ENCODE measurements at regions not wholly inside any gene's neighbourhood (a gene's known extent, or its start where the extent isn't known, plus 50 kb on each side); places are given as distances from the start of the nearest gene placed in this dataset.

DNA sequence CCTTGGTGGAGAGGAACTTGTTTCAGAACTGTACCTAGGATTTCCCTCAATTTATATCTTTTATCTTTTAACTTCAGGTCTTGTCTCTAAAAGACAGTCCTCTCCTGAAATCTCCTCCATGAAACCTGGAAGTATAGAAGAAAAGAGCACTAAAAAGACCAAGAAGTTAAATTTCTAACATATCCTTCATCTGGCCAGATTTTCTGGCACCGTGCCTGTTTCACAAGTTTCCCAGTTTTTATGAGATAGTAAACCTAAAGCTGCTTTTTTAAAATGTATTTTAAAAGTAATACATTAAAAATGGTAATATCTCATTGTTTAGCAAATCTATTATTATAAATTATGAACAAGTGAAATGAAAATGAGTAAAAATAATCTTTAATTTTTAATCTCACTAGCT is 348.3 kb upstream of the RSPO3 start:
- TF ChIP-seq, protein P1, sequence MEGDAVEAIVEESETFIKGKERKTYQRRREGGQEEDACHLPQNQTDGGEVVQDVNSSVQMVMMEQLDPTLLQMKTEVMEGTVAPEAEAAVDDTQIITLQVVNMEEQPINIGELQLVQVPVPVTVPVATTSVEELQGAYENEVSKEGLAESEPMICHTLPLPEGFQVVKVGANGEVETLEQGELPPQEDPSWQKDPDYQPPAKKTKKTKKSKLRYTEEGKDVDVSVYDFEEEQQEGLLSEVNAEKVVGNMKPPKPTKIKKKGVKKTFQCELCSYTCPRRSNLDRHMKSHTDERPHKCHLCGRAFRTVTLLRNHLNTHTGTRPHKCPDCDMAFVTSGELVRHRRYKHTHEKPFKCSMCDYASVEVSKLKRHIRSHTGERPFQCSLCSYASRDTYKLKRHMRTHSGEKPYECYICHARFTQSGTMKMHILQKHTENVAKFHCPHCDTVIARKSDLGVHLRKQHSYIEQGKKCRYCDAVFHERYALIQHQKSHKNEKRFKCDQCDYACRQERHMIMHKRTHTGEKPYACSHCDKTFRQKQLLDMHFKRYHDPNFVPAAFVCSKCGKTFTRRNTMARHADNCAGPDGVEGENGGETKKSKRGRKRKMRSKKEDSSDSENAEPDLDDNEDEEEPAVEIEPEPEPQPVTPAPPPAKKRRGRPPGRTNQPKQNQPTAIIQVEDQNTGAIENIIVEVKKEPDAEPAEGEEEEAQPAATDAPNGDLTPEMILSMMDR (IDR thresholded peaks at IDR 0.05): no peak
- TF ChIP-seq POLR2AphosphoS5 (IDR thresholded peaks at IDR 0.05) (no peak), POLR2A (IDR thresholded peaks at IDR 0.05) (no peak)
